ENCODE measurements at regions not wholly inside any gene's neighbourhood (a gene's known extent, or its start where the extent isn't known, plus 50 kb on each side); places are given as distances from the start of the nearest gene placed in this dataset.
"Not testable (repeated sequence)": the region's sequence is repeated elsewhere in the genome, so short reads cannot be mapped to it uniquely, and the experiment has no call there.

GRCh38 chr1:218518216-218518740 is 173.1 kb downstream of the TGFB2 start:
- no peaks in the 10 kb centered on the region for H3K36me3 Mint-ChIP-seq (ENCODE audit: unreplicated experiment)
- no peak for DNase-seq (ENCODE audit: extremely low spot score, unreplicated experiment)
- no peaks in the 10 kb centered on the region for H3K9me3 Mint-ChIP-seq (ENCODE audit: unreplicated experiment)
- no peak overlapping the region for H3K4me3 Mint-ChIP-seq (ENCODE audit: unreplicated experiment)
- H3K27me3 Mint-ChIP-seq (ENCODE audit: unreplicated experiment) = no peaks in the 10 kb centered on the region
- H3K4me1 Mint-ChIP-seq (ENCODE audit: unreplicated experiment) = peaks cover 11% of the 10 kb centered on the region
- TF ChIP-seq, protein P1, sequence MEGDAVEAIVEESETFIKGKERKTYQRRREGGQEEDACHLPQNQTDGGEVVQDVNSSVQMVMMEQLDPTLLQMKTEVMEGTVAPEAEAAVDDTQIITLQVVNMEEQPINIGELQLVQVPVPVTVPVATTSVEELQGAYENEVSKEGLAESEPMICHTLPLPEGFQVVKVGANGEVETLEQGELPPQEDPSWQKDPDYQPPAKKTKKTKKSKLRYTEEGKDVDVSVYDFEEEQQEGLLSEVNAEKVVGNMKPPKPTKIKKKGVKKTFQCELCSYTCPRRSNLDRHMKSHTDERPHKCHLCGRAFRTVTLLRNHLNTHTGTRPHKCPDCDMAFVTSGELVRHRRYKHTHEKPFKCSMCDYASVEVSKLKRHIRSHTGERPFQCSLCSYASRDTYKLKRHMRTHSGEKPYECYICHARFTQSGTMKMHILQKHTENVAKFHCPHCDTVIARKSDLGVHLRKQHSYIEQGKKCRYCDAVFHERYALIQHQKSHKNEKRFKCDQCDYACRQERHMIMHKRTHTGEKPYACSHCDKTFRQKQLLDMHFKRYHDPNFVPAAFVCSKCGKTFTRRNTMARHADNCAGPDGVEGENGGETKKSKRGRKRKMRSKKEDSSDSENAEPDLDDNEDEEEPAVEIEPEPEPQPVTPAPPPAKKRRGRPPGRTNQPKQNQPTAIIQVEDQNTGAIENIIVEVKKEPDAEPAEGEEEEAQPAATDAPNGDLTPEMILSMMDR (IDR thresholded peaks at IDR 0.05) = no peak
- H3K27ac Mint-ChIP-seq (ENCODE audit: unreplicated experiment) = no peak overlapping the region

DNA sequence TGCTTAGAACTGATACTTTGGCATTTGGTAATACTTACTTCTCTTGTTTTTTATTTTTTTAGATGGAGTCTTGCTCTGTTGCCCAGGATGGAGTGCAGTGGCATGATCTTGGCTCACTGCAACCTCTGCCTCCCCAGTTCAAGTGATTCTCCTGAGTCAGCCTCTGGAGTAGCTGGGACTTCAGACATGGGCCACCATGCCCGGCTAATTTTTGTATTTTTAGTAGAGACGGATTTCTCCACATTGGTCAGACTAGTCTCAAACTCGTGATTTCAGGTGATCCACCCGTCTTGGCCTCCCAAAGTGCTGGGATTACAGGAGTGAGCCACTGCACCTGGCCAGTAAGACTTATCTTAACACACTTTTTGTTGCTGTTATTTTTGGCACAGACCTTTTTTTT is 175.5 kb downstream of the TGFB2 start:
- H3K36me3 Mint-ChIP-seq (ENCODE audit: unreplicated experiment); H3K4me3 Mint-ChIP-seq (ENCODE audit: unreplicated experiment); H3K27ac Mint-ChIP-seq (ENCODE audit: unreplicated experiment); DNase-seq (ENCODE audit: extremely low spot score, unreplicated experiment); H3K27me3 Mint-ChIP-seq (ENCODE audit: unreplicated experiment); H3K9me3 Mint-ChIP-seq (ENCODE audit: unreplicated experiment): not testable (repeated sequence)
- peaks cover 14% of the 10 kb centered on the region for H3K4me1 Mint-ChIP-seq (ENCODE audit: unreplicated experiment)

GRCh38 chr1:218521414-218522169 is 176.5 kb downstream of the TGFB2 start:
- Mint-ChIP-seq H3K27me3 (ENCODE audit: unreplicated experiment) (no peaks in the 10 kb centered on the region), H3K9me3 (ENCODE audit: unreplicated experiment) (no peaks in the 10 kb centered on the region), H3K4me1 (ENCODE audit: unreplicated experiment) (peaks cover 14% of the 10 kb centered on the region), H3K4me3 (ENCODE audit: unreplicated experiment) (no peak overlapping the region), H3K36me3 (ENCODE audit: unreplicated experiment) (no peaks in the 10 kb centered on the region), H3K27ac (ENCODE audit: unreplicated experiment) (no peak overlapping the region)
- TF ChIP-seq, protein P1 (IDR thresholded peaks at IDR 0.05) = peak; percentile 51
- DNase-seq (ENCODE audit: extremely low spot score, unreplicated experiment) = no peak

DNA sequence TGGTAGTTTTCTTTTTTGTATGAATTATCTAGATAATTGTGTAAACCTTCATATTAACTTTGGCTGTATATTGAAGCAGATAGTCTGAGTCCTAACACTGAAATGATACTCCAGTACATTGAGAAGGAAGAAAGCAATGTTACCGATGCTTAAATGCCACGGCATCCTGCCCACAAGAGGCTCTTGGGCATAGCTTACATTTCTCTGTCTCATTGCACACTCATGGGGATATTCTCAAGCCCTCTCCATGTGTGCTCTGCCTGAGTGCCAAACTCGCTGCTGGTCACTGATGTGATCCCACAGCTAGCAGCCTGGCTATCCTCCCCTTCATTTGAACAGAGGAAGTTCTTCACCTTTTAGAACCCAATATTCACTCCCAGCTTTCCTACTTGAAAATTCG is 179.4 kb downstream of the TGFB2 start:
- DNase-seq (ENCODE audit: extremely low spot score, unreplicated experiment) = no peak
- TF ChIP-seq, protein P1 (IDR thresholded peaks at IDR 0.05) = no peak
- Mint-ChIP-seq H3K4me1 (ENCODE audit: unreplicated experiment) (peaks cover 32% of the 10 kb centered on the region), H3K4me3 (ENCODE audit: unreplicated experiment) (no peak overlapping the region), H3K9me3 (ENCODE audit: unreplicated experiment) (no peaks in the 10 kb centered on the region), H3K27ac (ENCODE audit: unreplicated experiment) (no peak overlapping the region), H3K36me3 (ENCODE audit: unreplicated experiment) (no peaks in the 10 kb centered on the region), H3K27me3 (ENCODE audit: unreplicated experiment) (no peaks in the 10 kb centered on the region)

DNA sequence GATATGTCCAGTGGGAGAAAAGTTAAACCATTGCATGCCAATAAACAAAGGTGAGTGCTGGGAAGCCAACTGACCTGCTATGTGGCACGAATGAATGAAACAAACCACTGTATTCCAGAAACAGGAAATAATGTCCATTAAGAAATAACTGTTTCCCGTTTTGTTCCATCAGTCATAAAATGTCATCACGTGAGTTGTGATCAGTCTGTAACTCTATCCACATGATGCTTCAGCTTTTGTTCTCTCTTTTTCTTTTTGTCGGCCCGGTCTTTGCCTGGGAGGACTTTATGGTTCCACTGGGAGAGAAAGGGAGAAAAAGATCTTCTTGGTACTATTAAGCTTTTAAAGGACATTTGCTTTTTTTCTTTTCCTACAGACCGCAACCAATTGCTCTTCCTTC is 179.9 kb downstream of the TGFB2 start:
- Mint-ChIP-seq H3K27ac (ENCODE audit: unreplicated experiment) (no peak overlapping the region), H3K36me3 (ENCODE audit: unreplicated experiment) (no peaks in the 10 kb centered on the region), H3K9me3 (ENCODE audit: unreplicated experiment) (no peaks in the 10 kb centered on the region), H3K4me3 (ENCODE audit: unreplicated experiment) (no peak overlapping the region), H3K4me1 (ENCODE audit: unreplicated experiment) (peaks cover 37% of the 10 kb centered on the region), H3K27me3 (ENCODE audit: unreplicated experiment) (no peaks in the 10 kb centered on the region)
- DNase-seq (ENCODE audit: extremely low spot score, unreplicated experiment) = no peak
- TF ChIP-seq, protein P1 (IDR thresholded peaks at IDR 0.05) = no peak

Measured in osteocyte (in vitro differentiated cells).